ENCODE measurements at regions not wholly inside any gene's neighbourhood (a gene's known extent, or its start where the extent isn't known, plus 50 kb on each side); places are given as distances from the start of the nearest gene placed in this dataset.

DNA sequence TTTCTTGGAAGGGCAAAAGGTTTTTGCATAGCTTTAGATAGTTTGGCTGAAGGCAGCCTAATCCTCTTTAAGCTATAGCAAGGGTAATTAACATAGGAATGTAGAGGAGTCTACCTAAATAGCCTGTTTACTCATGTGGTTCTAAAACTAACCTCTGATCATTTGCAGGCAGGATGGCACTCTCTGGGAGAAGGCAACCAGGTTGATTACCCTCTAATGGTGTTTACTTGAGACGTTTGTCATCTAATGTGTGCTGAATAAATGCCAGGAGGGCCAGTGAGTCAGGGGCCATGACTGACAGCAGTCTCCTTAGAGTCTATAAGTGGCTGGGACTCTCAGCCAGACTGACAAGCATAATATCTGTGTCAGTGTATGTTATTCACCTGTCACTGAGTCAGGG is 286.4 kb downstream of the PCNX1 start:
- no peak for TF ChIP-seq POLR2A (IDR thresholded peaks at IDR 0.05)
- TF ChIP-seq, protein P1, sequence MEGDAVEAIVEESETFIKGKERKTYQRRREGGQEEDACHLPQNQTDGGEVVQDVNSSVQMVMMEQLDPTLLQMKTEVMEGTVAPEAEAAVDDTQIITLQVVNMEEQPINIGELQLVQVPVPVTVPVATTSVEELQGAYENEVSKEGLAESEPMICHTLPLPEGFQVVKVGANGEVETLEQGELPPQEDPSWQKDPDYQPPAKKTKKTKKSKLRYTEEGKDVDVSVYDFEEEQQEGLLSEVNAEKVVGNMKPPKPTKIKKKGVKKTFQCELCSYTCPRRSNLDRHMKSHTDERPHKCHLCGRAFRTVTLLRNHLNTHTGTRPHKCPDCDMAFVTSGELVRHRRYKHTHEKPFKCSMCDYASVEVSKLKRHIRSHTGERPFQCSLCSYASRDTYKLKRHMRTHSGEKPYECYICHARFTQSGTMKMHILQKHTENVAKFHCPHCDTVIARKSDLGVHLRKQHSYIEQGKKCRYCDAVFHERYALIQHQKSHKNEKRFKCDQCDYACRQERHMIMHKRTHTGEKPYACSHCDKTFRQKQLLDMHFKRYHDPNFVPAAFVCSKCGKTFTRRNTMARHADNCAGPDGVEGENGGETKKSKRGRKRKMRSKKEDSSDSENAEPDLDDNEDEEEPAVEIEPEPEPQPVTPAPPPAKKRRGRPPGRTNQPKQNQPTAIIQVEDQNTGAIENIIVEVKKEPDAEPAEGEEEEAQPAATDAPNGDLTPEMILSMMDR (IDR thresholded peaks at IDR 0.05), result no peak
- Histone ChIP-seq H3K4me3 (no peak overlapping the region), H3K4me1 (no peaks in the 10 kb centered on the region), H3K27ac (no peak overlapping the region), H3K27me3 (no peaks in the 10 kb centered on the region), H3K9me3 (no peaks in the 10 kb centered on the region), H3K36me3 (replicated peaks in 1 of 2; ENCODE audit: insufficient read depth in 1 of 2, low read depth in 2 of 2) (no peaks in the 10 kb centered on the region)
- DNase-seq (no peak), ATAC-seq (no peak)
- WGBS, 2 donors, result 22 to 30% methylated on average over 1 of the region's 1 CpG
- intact Hi-C loops (cut with DNase I), result no loop called here

- H3K27me3 ChIP-seq, result no peaks in the 10 kb centered on the region
- H3K36me3 ChIP-seq (replicated peaks in 1 of 2; ENCODE audit: insufficient read depth in 1 of 2, low read depth in 2 of 2), result no peaks in the 10 kb centered on the region
- 58 to 67% methylated on average over 1 of the region's 1 CpG for WGBS, 2 donors
- no peak for ATAC-seq
- H3K27ac ChIP-seq, result no peak overlapping the region
- TF ChIP-seq POLR2A (IDR thresholded peaks at IDR 0.05), result no peak
- TF ChIP-seq, protein P1 (IDR thresholded peaks at IDR 0.05), result no peak
- H3K4me3 ChIP-seq, result no peak overlapping the region
- DNase-seq, result no peak
- intact Hi-C loops (cut with DNase I), result no loop called here
- no peaks in the 10 kb centered on the region for H3K4me1 ChIP-seq
- no peaks in the 10 kb centered on the region for H3K9me3 ChIP-seq
Observed at GRCh38 chr14:71194251-71194650, 287.0 kb downstream of the PCNX1 start.

GRCh38 chr14:71196921-71197320 is 289.7 kb downstream of the PCNX1 start:
- intact Hi-C loops (cut with DNase I), result no loop called here
- Histone ChIP-seq H3K4me1 (no peaks in the 10 kb centered on the region), H3K27me3 (no peaks in the 10 kb centered on the region), H3K36me3 (replicated peaks in 1 of 2; ENCODE audit: insufficient read depth in 1 of 2, low read depth in 2 of 2) (no peaks in the 10 kb centered on the region), H3K9me3 (no peaks in the 10 kb centered on the region), H3K4me3 (no peak overlapping the region), H3K27ac (no peak overlapping the region)
- no peak for ATAC-seq
- DNase-seq, result no peak
- TF ChIP-seq POLR2A (IDR thresholded peaks at IDR 0.05), result no peak
- TF ChIP-seq, protein P1 (IDR thresholded peaks at IDR 0.05), result no peak
- WGBS, 2 donors, result 56 to 62% methylated on average over 6 of the region's 6 CpGs

DNA sequence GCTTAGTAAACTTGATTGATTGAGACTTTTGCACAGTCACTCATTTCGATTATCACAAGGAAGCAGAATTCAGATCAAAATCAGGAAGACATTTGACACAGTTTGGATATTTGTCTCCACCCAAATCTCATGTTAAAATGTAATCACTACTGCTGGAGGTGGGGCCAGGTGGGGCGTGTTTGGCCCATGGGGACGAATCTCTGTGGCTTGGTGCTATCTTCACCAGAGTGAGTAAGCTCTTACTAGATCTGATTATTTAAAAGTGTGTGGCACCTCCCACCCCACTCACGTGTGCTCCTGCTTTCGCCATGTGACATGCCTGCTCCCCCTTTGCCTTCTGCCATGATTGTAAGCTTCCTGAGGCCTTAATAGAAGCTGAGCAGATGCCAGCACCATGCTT is 291.4 kb downstream of the PCNX1 start:
- Histone ChIP-seq H3K27ac (no peak overlapping the region), H3K9me3 (no peaks in the 10 kb centered on the region), H3K4me1 (no peaks in the 10 kb centered on the region), H3K4me3 (no peak overlapping the region), H3K36me3 (replicated peaks in 1 of 2; ENCODE audit: insufficient read depth in 1 of 2, low read depth in 2 of 2) (no peaks in the 10 kb centered on the region), H3K27me3 (no peaks in the 10 kb centered on the region)
- DNase-seq, result no peak
- intact Hi-C loops (cut with DNase I), result no loop called here
- 46 to 50% methylated on average over 5 of the region's 5 CpGs for WGBS, 2 donors
- TF ChIP-seq, protein P1 (IDR thresholded peaks at IDR 0.05), result no peak
- no peak for TF ChIP-seq POLR2A (IDR thresholded peaks at IDR 0.05)
- no peak for ATAC-seq

DNA sequence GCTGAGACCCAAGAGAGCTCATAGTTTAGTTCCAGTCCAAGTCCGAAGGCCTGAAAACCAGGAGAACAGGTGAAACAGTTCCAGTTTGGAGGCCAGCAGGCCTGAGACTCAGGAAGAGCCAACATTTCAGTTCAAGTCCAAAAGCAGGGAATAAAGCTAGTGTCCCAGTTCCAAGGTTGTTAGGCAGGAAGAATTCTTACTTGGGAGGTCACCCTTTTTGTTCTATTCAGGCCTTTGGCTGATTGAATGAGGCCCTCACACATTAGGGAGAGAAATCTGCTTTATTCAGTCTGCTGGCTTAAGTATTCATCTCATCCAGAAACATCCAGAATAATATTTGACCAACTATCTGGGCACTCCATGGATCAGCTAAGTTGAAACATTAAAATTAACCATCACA is 294.6 kb downstream of the PCNX1 start:
- DNase-seq (no peak), ATAC-seq (no peak)
- no peak overlapping the region for H3K27ac ChIP-seq
- intact Hi-C loops (cut with DNase I), result no loop called here
- peaks cover 4% of the 10 kb centered on the region for H3K4me1 ChIP-seq
- H3K9me3 ChIP-seq, result no peaks in the 10 kb centered on the region
- H3K4me3 ChIP-seq, result no peak overlapping the region
- no peaks in the 10 kb centered on the region for H3K27me3 ChIP-seq
- TF ChIP-seq, protein P1 (IDR thresholded peaks at IDR 0.05), result no peak
- TF ChIP-seq POLR2A (IDR thresholded peaks at IDR 0.05), result no peak
- H3K36me3 ChIP-seq (replicated peaks in 1 of 2; ENCODE audit: insufficient read depth in 1 of 2, low read depth in 2 of 2), result no peaks in the 10 kb centered on the region
- 60 to 80% methylated on average over 1 of the region's 1 CpG for whole genome bisulfite sequencing, 2 donors

All from body of pancreas (tissue), 4 donors.